ENCODE measurements at regions not wholly inside any gene's neighbourhood (a gene's known extent, or its start where the extent isn't known, plus 50 kb on each side); places are given as distances from the start of the nearest gene placed in this dataset.

- TF ChIP-seq, protein P1, sequence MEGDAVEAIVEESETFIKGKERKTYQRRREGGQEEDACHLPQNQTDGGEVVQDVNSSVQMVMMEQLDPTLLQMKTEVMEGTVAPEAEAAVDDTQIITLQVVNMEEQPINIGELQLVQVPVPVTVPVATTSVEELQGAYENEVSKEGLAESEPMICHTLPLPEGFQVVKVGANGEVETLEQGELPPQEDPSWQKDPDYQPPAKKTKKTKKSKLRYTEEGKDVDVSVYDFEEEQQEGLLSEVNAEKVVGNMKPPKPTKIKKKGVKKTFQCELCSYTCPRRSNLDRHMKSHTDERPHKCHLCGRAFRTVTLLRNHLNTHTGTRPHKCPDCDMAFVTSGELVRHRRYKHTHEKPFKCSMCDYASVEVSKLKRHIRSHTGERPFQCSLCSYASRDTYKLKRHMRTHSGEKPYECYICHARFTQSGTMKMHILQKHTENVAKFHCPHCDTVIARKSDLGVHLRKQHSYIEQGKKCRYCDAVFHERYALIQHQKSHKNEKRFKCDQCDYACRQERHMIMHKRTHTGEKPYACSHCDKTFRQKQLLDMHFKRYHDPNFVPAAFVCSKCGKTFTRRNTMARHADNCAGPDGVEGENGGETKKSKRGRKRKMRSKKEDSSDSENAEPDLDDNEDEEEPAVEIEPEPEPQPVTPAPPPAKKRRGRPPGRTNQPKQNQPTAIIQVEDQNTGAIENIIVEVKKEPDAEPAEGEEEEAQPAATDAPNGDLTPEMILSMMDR (conservative IDR thresholded peaks at IDR 0.05; ENCODE audit: low read depth, low read length), result no peak
- TF ChIP-seq EZH2 (IDR thresholded peaks at IDR 0.05; ENCODE audit: low read length, unreplicated experiment), result no peak
- no peak for TF ChIP-seq EZH2phosphoT487 (IDR thresholded peaks at IDR 0.05; ENCODE audit: borderline replicate concordance, low read length)
These were observed 121.5 kb upstream of the ZMIZ1 start for GRCh38 chr10:78947226-78947625.

All from PC-3 (cell line).